ENCODE measurements at regions not wholly inside any gene's neighbourhood (a gene's known extent, or its start where the extent isn't known, plus 50 kb on each side); places are given as distances from the start of the nearest gene placed in this dataset.
"Not testable (repeated sequence)": the region's sequence is repeated elsewhere in the genome, so short reads cannot be mapped to it uniquely, and the experiment has no call there.

GRCh38 chr13:80691814-80692213 is 350.9 kb upstream of the SPRY2 start:
- TF ChIP-seq CTCF (IDR thresholded peaks at IDR 0.05; ENCODE audit: poor library complexity, severe bottlenecking); EZH2 (IDR thresholded peaks at IDR 0.05; ENCODE audit: borderline replicate concordance, insufficient read depth, low read length, poor library complexity, severe bottlenecking); RAD21 (conservative IDR thresholded peaks at IDR 0.05); POLR2AphosphoS5 (IDR thresholded peaks at IDR 0.05); TAF1 (IDR thresholded peaks at IDR 0.05; ENCODE audit: low read depth); REST (IDR thresholded peaks at IDR 0.05; ENCODE audit: borderline replicate concordance); EP300 (conservative IDR thresholded peaks at IDR 0.05; ENCODE audit: poor library complexity, severe bottlenecking); MXI1 (conservative IDR thresholded peaks at IDR 0.05; ENCODE audit: poor library complexity, severe bottlenecking); SMC3 (conservative IDR thresholded peaks at IDR 0.05; ENCODE audit: poor library complexity): not testable (repeated sequence)
